K562 (cell line): ENCODE measurements at regions not wholly inside any gene's neighbourhood (a gene's known extent, or its start where the extent isn't known, plus 50 kb on each side); places are given as distances from the start of the nearest gene placed in this dataset.

ENCODE experiments used
- POLR2A ChIP-seq: fragments of 450-650 bp; conservative IDR thresholded peaks from 2 replicates; pipeline ENCODE4 v1.6.1; 2016
- POLR2AphosphoS2 ChIP-seq: IDR thresholded peaks from 2 replicates; pipeline ENCODE4 v1.6.1; 2012; ENCODE audit warnings: low read length, improper control_type of control experiment
- YY1 ChIP-seq, 3 experiments: IDR thresholded peaks; 2 replicates each; pipeline ENCODE4 v1.6.1; 2011; ENCODE audit warnings: low read length in 2 of 3, mild to moderate bottlenecking in 2 of 3, moderate library complexity in 2 of 3, borderline replicate concordance in 1 of 3, control low read depth in 1 of 3, low read depth in 1 of 3; ENCODE audit not compliant: insufficient read depth in 3 of 3, insufficient replicate concordance in 2 of 3, control insufficient read depth in 1 of 3, insufficient read length in 1 of 3; ENCODE audit errors: extremely low read depth in 1 of 3
- ZFP30 ChIP-seq: fragments of 250-450 bp; sonication (Bioruptor Pico); IDR thresholded peaks from 2 replicates; pipeline ENCODE4 v1.8.0; 2022; ENCODE audit warnings: moderate library complexity, mild to moderate bottlenecking, inconsistent platforms, borderline replicate concordance
- TF ChIP-seq, protein P1 (sequence below): fragments of 450-650 bp; IDR thresholded peaks from 2 replicates; pipeline ENCODE4 v1.6.1; 2017; ENCODE audit warnings: antibody characterized with exemption
- TF ChIP-seq, protein P2 (sequence below): sonication (generic); formaldehyde crosslinking; IDR thresholded peaks from 2 replicates; pipeline ENCODE4 v1.9.0; 2022; ENCODE audit warnings: mild to moderate bottlenecking, missing genetic modification reagents
- TF ChIP-seq, protein P3 (sequence below), 3 experiments: IDR thresholded peaks in 2 of 3; conservative IDR thresholded peaks in 1 of 3; 2 replicates each; pipeline ENCODE4 v1.5.1; 2011 to 2012; ENCODE audit warnings: low read length in 3 of 3, mild to moderate bottlenecking in 3 of 3, control low read depth in 2 of 3, improper control_type of control experiment in 1 of 3, inconsistent platforms in 1 of 3, low read depth in 1 of 3, mixed read lengths in 1 of 3, moderate library complexity in 1 of 3; ENCODE audit not compliant: insufficient read depth in 2 of 3

DNA sequence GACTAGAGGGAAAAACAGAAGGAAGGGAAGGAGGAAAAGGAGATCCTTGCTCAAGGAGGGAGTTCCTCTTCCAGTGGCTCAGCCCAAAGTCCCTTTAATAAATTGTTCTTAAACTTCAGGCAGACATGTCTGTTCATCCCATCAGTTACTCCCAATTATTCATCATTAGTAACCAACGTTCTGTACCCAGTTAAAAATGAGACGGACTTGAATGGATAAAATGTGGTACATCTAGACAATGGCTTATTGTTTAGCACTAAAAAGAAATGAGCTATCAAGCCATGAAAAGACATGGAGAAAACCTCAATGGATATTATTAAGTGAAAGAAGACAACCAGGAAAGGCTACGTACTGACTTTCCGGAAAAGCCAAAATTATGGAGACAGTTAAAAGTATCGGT is 50.8 kb upstream of the ACSL3 start:
- TF ChIP-seq, protein P1, sequence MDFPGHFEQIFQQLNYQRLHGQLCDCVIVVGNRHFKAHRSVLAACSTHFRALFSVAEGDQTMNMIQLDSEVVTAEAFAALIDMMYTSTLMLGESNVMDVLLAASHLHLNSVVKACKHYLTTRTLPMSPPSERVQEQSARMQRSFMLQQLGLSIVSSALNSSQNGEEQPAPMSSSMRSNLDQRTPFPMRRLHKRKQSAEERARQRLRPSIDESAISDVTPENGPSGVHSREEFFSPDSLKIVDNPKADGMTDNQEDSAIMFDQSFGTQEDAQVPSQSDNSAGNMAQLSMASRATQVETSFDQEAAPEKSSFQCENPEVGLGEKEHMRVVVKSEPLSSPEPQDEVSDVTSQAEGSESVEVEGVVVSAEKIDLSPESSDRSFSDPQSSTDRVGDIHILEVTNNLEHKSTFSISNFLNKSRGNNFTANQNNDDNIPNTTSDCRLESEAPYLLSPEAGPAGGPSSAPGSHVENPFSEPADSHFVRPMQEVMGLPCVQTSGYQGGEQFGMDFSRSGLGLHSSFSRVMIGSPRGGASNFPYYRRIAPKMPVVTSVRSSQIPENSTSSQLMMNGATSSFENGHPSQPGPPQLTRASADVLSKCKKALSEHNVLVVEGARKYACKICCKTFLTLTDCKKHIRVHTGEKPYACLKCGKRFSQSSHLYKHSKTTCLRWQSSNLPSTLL, result no peak
- TF ChIP-seq, protein P2, sequence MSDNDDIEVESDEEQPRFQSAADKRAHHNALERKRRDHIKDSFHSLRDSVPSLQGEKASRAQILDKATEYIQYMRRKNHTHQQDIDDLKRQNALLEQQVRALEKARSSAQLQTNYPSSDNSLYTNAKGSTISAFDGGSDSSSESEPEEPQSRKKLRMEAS, result no peak
- TF ChIP-seq POLR2AphosphoS2 (no peak), YY1 (IDR thresholded peaks at IDR 0.05; ENCODE audit: borderline replicate concordance in 1 of 3, control insufficient read depth in 1 of 3, extremely low read depth in 1 of 3, insufficient read depth in 3 of 3, insufficient read length in 1 of 3, insufficient replicate concordance in 2 of 3, low read depth in 1 of 3, low read length in 2 of 3) (no peak), POLR2A (no peak), ZFP30 (CRISPR knock-in tag) (no peak)
- TF ChIP-seq, protein P3, sequence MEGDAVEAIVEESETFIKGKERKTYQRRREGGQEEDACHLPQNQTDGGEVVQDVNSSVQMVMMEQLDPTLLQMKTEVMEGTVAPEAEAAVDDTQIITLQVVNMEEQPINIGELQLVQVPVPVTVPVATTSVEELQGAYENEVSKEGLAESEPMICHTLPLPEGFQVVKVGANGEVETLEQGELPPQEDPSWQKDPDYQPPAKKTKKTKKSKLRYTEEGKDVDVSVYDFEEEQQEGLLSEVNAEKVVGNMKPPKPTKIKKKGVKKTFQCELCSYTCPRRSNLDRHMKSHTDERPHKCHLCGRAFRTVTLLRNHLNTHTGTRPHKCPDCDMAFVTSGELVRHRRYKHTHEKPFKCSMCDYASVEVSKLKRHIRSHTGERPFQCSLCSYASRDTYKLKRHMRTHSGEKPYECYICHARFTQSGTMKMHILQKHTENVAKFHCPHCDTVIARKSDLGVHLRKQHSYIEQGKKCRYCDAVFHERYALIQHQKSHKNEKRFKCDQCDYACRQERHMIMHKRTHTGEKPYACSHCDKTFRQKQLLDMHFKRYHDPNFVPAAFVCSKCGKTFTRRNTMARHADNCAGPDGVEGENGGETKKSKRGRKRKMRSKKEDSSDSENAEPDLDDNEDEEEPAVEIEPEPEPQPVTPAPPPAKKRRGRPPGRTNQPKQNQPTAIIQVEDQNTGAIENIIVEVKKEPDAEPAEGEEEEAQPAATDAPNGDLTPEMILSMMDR (IDR thresholded peaks at IDR 0.05 in 2 of 3, conservative IDR thresholded peaks at IDR 0.05 in 1 of 3; ENCODE audit: insufficient read depth in 2 of 3, low read depth in 1 of 3, low read length in 3 of 3), result no peak
